H9 (cell line): ENCODE measurements at regions not wholly inside any gene's neighbourhood (a gene's known extent, or its start where the extent isn't known, plus 50 kb on each side); places are given as distances from the start of the nearest gene placed in this dataset.

Experiments
- DNase-seq: peaks from one replicate; pipeline ENCODE4 v3.0.0-alpha.2; 2017
- H2AFZ ChIP-seq: one replicate; pipeline ENCODE4 v1.6.1; 2013; ENCODE audit warnings: mild to moderate bottlenecking, low read length, control low read depth, moderate library complexity
- H2AK5ac ChIP-seq: 2 replicates; pipeline ENCODE4 v1.6.1; 2013; ENCODE audit warnings: low read length, control low read depth, mixed read lengths; ENCODE audit not compliant: insufficient read length
- H2BK120ac ChIP-seq: one replicate; pipeline ENCODE4 v1.6.1; 2013; ENCODE audit warnings: low read depth, mild to moderate bottlenecking, low read length, control low read depth, inconsistent platforms; ENCODE audit not compliant: poor library complexity, severe bottlenecking
- H2BK12ac ChIP-seq: 2 replicates; pipeline ENCODE4 v1.6.1; 2013; ENCODE audit warnings: low read length, control low read depth, mixed read lengths, low read depth; ENCODE audit not compliant: insufficient read length
- H2BK15ac ChIP-seq: 2 replicates; pipeline ENCODE4 v1.6.1; 2013; ENCODE audit warnings: low read depth, low read length, control low read depth
- H2BK20ac ChIP-seq: one replicate; pipeline ENCODE4 v1.6.1; 2013; ENCODE audit warnings: low read depth, mild to moderate bottlenecking, low read length, control low read depth, inconsistent platforms; ENCODE audit not compliant: poor library complexity, severe bottlenecking
- H2BK5ac ChIP-seq: 2 replicates; pipeline ENCODE4 v1.6.1; 2013; ENCODE audit warnings: low read length, control low read depth, mixed read lengths; ENCODE audit not compliant: insufficient read length
- H3K14ac ChIP-seq: 2 replicates; pipeline ENCODE4 v1.6.1; 2013; ENCODE audit warnings: low read length, control low read depth; ENCODE audit not compliant: insufficient read depth
- H3K18ac ChIP-seq: 2 replicates; pipeline ENCODE4 v1.6.1; 2013; ENCODE audit warnings: low read depth, mild to moderate bottlenecking, mixed read lengths, low read length, control low read depth; ENCODE audit not compliant: insufficient read length
- H3K23ac ChIP-seq: 2 replicates; pipeline ENCODE4 v1.6.1; 2013; ENCODE audit warnings: low read length, control low read depth, mixed read lengths, low read depth; ENCODE audit not compliant: insufficient read length
- H3K23me2 ChIP-seq: 2 replicates; pipeline ENCODE4 v1.6.1; 2013; ENCODE audit warnings: low read depth, mild to moderate bottlenecking, mixed read lengths, low read length, control low read depth; ENCODE audit not compliant: insufficient read length, poor library complexity, severe bottlenecking
- H3K27ac ChIP-seq: 2 replicates; pipeline ENCODE4 v1.5.1; 2013; ENCODE audit warnings: low read length, control low read depth, mixed read lengths, low read depth; ENCODE audit not compliant: insufficient read length
- H3K27me3 ChIP-seq: 2 replicates; pipeline ENCODE4 v1.6.1; 2013; ENCODE audit warnings: low read length, control low read depth, inconsistent platforms; ENCODE audit not compliant: insufficient read depth
- H3K4ac ChIP-seq: 2 replicates; pipeline ENCODE4 v1.6.1; 2013; ENCODE audit warnings: low read depth, mild to moderate bottlenecking, control low read depth, inconsistent platforms, low read length, moderate library complexity
- H3K4me1 ChIP-seq: 2 replicates; pipeline ENCODE4 v1.6.1; 2013; ENCODE audit warnings: low read length, control low read depth, inconsistent platforms; ENCODE audit not compliant: insufficient read depth
- H3K4me2 ChIP-seq: 2 replicates; pipeline ENCODE4 v1.6.1; 2013; ENCODE audit warnings: low read length, control low read depth, mixed read lengths; ENCODE audit not compliant: insufficient read length, insufficient read depth
- H3K56ac ChIP-seq: 2 replicates; pipeline ENCODE4 v1.6.1; 2013; ENCODE audit warnings: low read depth, mild to moderate bottlenecking, mixed read lengths, low read length, control low read depth; ENCODE audit not compliant: insufficient read length
- H3K79me1 ChIP-seq: 2 replicates; pipeline ENCODE4 v1.6.1; 2013; ENCODE audit warnings: low read depth, mild to moderate bottlenecking, moderate library complexity, low read length, control low read depth, inconsistent platforms; ENCODE audit not compliant: insufficient read depth, poor library complexity, severe bottlenecking
- H3K79me2 ChIP-seq: 2 replicates; pipeline ENCODE4 v1.6.1; 2013; ENCODE audit warnings: low read length, control low read depth, inconsistent platforms; ENCODE audit not compliant: insufficient read depth
- H3K9ac ChIP-seq: 2 replicates; pipeline ENCODE4 v1.6.1; 2013; ENCODE audit warnings: low read length, control low read depth, mixed read lengths; ENCODE audit not compliant: insufficient read length; ENCODE audit errors: extremely low read depth
- H3K9me3 ChIP-seq: one replicate; pipeline ENCODE4 v1.6.1; 2013; ENCODE audit warnings: low read depth, low read length, inconsistent platforms; ENCODE audit not compliant: control insufficient read depth
- H3T11ph ChIP-seq: one replicate; pipeline ENCODE4 v1.6.1; 2013; ENCODE audit warnings: mild to moderate bottlenecking, low read length, control low read depth, inconsistent platforms
- H4K20me1 ChIP-seq: one replicate; pipeline ENCODE4 v1.6.1; 2013; ENCODE audit not compliant: control insufficient read depth, insufficient read length, insufficient read depth
- H4K5ac ChIP-seq: 2 replicates; pipeline ENCODE4 v1.6.1; 2013; ENCODE audit warnings: low read depth, mild to moderate bottlenecking, mixed read lengths, low read length, control low read depth; ENCODE audit not compliant: insufficient read length
- H4K8ac ChIP-seq: replicated peaks from 2 replicates; pipeline ENCODE4 v1.6.1; 2013; ENCODE audit warnings: low read length, control low read depth, mixed read lengths, low read depth; ENCODE audit not compliant: insufficient read length
- H4K91ac ChIP-seq: 2 replicates; pipeline ENCODE4 v1.6.1; 2013; ENCODE audit warnings: low read depth, mild to moderate bottlenecking, moderate library complexity, mixed read lengths, low read length, control low read depth; ENCODE audit not compliant: insufficient read length
- H3K27ac Mint-ChIP-seq, 3 experiments: 2 replicates in 2 of 3; 3 replicates in 1 of 3; pipeline ENCODE4 v1.8.0; 2020 to 2021; ENCODE audit warnings: mixed read lengths in 3 of 3, mild to moderate bottlenecking in 1 of 3, moderate library complexity in 1 of 3
- H3K27me3 Mint-ChIP-seq: 2 replicates; pipeline ENCODE4 v1.8.0; 2021; ENCODE audit warnings: low read depth, mild to moderate bottlenecking, moderate library complexity, mixed read lengths
- H3K36me3 Mint-ChIP-seq, 3 experiments: 2 replicates in 2 of 3; 3 replicates in 1 of 3; pipeline ENCODE4 v1.8.0; 2020 to 2021; ENCODE audit warnings: low read depth in 3 of 3, mixed read lengths in 3 of 3; ENCODE audit not compliant: insufficient read depth in 1 of 3
- H3K4me1 Mint-ChIP-seq, 2 experiments: 2 replicates each; pipeline ENCODE4 v1.8.0; 2020; ENCODE audit warnings: mixed read lengths in 2 of 2
- H3K4me3 Mint-ChIP-seq, 2 experiments: 2 replicates in 1 of 2; 3 replicates in 1 of 2; pipeline ENCODE4 v1.8.0; 2020 to 2021; ENCODE audit warnings: mild to moderate bottlenecking in 2 of 2, mixed read lengths in 2 of 2, moderate library complexity in 1 of 2
- H3K9me3 Mint-ChIP-seq, 2 experiments: 2 replicates in 1 of 2; 3 replicates in 1 of 2; pipeline ENCODE4 v1.8.0; 2020; ENCODE audit warnings: mild to moderate bottlenecking in 2 of 2, mixed read lengths in 2 of 2, moderate library complexity in 1 of 2
- WGBS: extraction: QIAGEN DNeasy Blood & Tissue Kit; methylation state at CpG from one replicate; pipeline ENCODE4 v1.1.7; 2013; ENCODE audit warnings: missing lambda C conversion rate, low lambda C conversion rate, mixed read lengths; ENCODE audit not compliant: insufficient read length; ENCODE audit errors: extremely low coverage; 5-methylcytosine and 5-hydroxymethylcytosine counted together
- TF ChIP-seq, protein P1 (sequence below): fragments of 200-600 bp; sonication (generic); conservative IDR thresholded peaks from 3 replicates; pipeline ENCODE4 v1.8.0; 2021; ENCODE audit warnings: antibody characterized with exemption, mild to moderate bottlenecking

- Histone ChIP-seq H3K9ac (no peak overlapping the region), H3K9me3 (no peaks in the 10 kb centered on the region), H3K23ac (no peak overlapping the region), H3K4me2 (no peak overlapping the region), H3K23me2 (no peaks in the 10 kb centered on the region), H2BK20ac (no peak overlapping the region), H3T11ph (no peak overlapping the region), H2BK5ac (no peak overlapping the region), H3K27ac (no peak overlapping the region), H2BK15ac (no peak overlapping the region), H4K8ac (no peak overlapping the region), H3K14ac (no peak overlapping the region), H2AFZ (no peak overlapping the region), H2BK120ac (no peak overlapping the region), H3K4ac (no peak overlapping the region), H3K79me2 (no peaks in the 10 kb centered on the region), H3K4me1 (no peaks in the 10 kb centered on the region), H4K5ac (no peak overlapping the region), H4K91ac (no peak overlapping the region), H3K27me3 (no peaks in the 10 kb centered on the region), H3K56ac (no peak overlapping the region), H3K79me1 (no peaks in the 10 kb centered on the region), H3K18ac (no peak overlapping the region), H4K20me1 (no peaks in the 10 kb centered on the region), H2AK5ac (no peak overlapping the region), H2BK12ac (no peak overlapping the region)
- no peaks in the 10 kb centered on the region for H3K9me3 Mint-ChIP-seq
- no CpG with 5 or more reads among the region's 2 CpGs for WGBS
- H3K4me3 Mint-ChIP-seq = no peak overlapping the region
- H3K27ac Mint-ChIP-seq = no peak overlapping the region; a peak in 1 of 7 replicates
- no peaks in the 10 kb centered on the region for H3K27me3 Mint-ChIP-seq
- no peaks in the 10 kb centered on the region for H3K36me3 Mint-ChIP-seq
- no peak for DNase-seq
- H3K4me1 Mint-ChIP-seq = no peaks in the 10 kb centered on the region
- TF ChIP-seq, protein P1, sequence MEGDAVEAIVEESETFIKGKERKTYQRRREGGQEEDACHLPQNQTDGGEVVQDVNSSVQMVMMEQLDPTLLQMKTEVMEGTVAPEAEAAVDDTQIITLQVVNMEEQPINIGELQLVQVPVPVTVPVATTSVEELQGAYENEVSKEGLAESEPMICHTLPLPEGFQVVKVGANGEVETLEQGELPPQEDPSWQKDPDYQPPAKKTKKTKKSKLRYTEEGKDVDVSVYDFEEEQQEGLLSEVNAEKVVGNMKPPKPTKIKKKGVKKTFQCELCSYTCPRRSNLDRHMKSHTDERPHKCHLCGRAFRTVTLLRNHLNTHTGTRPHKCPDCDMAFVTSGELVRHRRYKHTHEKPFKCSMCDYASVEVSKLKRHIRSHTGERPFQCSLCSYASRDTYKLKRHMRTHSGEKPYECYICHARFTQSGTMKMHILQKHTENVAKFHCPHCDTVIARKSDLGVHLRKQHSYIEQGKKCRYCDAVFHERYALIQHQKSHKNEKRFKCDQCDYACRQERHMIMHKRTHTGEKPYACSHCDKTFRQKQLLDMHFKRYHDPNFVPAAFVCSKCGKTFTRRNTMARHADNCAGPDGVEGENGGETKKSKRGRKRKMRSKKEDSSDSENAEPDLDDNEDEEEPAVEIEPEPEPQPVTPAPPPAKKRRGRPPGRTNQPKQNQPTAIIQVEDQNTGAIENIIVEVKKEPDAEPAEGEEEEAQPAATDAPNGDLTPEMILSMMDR = peak; percentile 76
Measured at GRCh38 chr13:82480415-82480814, 1401.9 kb downstream of the SLITRK1 start.
